GM12891 (cell line): ENCODE measurements at regions not wholly inside any gene's neighbourhood (a gene's known extent, or its start where the extent isn't known, plus 50 kb on each side); places are given as distances from the start of the nearest gene placed in this dataset.

Experiments
- PAX5 ChIP-seq: IDR thresholded peaks from 2 replicates; pipeline ENCODE4 v1.6.1; 2011; ENCODE audit warnings: low read length, moderate library complexity, mild to moderate bottlenecking; ENCODE audit not compliant: insufficient read depth, severe bottlenecking
- POLR2A ChIP-seq: IDR thresholded peaks from 2 replicates; pipeline ENCODE4 v1.6.1; 2011; ENCODE audit warnings: low read depth, low read length, control low read depth
- POLR2AphosphoS5 ChIP-seq: IDR thresholded peaks from 2 replicates; pipeline ENCODE4 v1.6.1; 2011; ENCODE audit warnings: low read depth, low read length, control low read depth
- POU2F2 ChIP-seq: IDR thresholded peaks from 2 replicates; pipeline ENCODE4 v1.6.1; 2011; ENCODE audit warnings: low read depth, mild to moderate bottlenecking, control low read depth, low read length, moderate library complexity
- SPI1 ChIP-seq: IDR thresholded peaks from 2 replicates; pipeline ENCODE4 v1.6.1; 2011; ENCODE audit warnings: low read depth, low read length, control low read depth
- TAF1 ChIP-seq: IDR thresholded peaks from 2 replicates; pipeline ENCODE4 v1.6.1; 2011; ENCODE audit warnings: low read depth, low read length, control low read depth

- TF ChIP-seq POLR2AphosphoS5 (no peak), POLR2A (no peak), PAX5 (no peak), TAF1 (no peak), SPI1 (no peak), POU2F2 (no peak)
Observed at GRCh38 chr4:45350438-45350837, 624.1 kb upstream of the GNPDA2 start.
